A673 (cell line): ENCODE measurements at regions not wholly inside any gene's neighbourhood (a gene's known extent, or its start where the extent isn't known, plus 50 kb on each side); places are given as distances from the start of the nearest gene placed in this dataset.

Experiments
- BruUV-seq: library from RNA; stranded (reverse); fragments of 400-500 nt; replicated peaks from 2 replicates; lab custom pipeline; 2021; lab: Mats Ljungman, UMichigan
- CTCF ChIA-PET: fragments of 300-600 bp; sonication (Branson Sonifier 250); formaldehyde crosslinking; loops from one replicate; lab custom pipeline; 2022; ENCODE audit warnings: antibody characterized with exemption; lab: Charles Lee
- POLR2A ChIA-PET: fragments of 300-600 bp; sonication (Branson Sonifier 250); formaldehyde crosslinking; loops from one replicate; lab custom pipeline; 2022; ENCODE audit warnings: antibody characterized with exemption; ENCODE audit not compliant: low non-redundant PET; lab: Charles Lee
- DNase-seq: peaks from one replicate; pipeline ENCODE4 v3.0.0-alpha.2; 2015; ENCODE audit warnings: low spot score
- H3K27ac ChIP-seq: fragments of 200-600 bp; sonication (generic); 2 replicates; pipeline ENCODE4 v1.5.1; 2016; ENCODE audit warnings: mixed run types, low read depth, mild to moderate bottlenecking, mixed read lengths, antibody characterized with exemption, low read length; ENCODE audit not compliant: poor library complexity, severe bottlenecking
- H3K27me3 ChIP-seq: fragments of 200-600 bp; sonication (generic); replicated peaks from 2 replicates; pipeline ENCODE4 v1.6.1; 2017; ENCODE audit warnings: mixed run types, low read depth, mild to moderate bottlenecking, mixed read lengths, antibody characterized with exemption, low read length; ENCODE audit not compliant: insufficient read depth, poor library complexity
- H3K36me3 ChIP-seq: fragments of 200-600 bp; sonication (generic); 2 replicates; pipeline ENCODE4 v1.6.1; 2016; ENCODE audit warnings: mixed run types, mild to moderate bottlenecking, mixed read lengths, antibody characterized with exemption, low read length; ENCODE audit not compliant: insufficient read depth, poor library complexity, severe bottlenecking
- H3K4me1 ChIP-seq: fragments of 200-600 bp; sonication (generic); 2 replicates; pipeline ENCODE4 v1.6.1; 2017; ENCODE audit warnings: mixed run types, mild to moderate bottlenecking, mixed read lengths, antibody characterized with exemption, low read length; ENCODE audit not compliant: insufficient read depth, poor library complexity, severe bottlenecking
- H3K4me3 ChIP-seq: fragments of 200-600 bp; sonication (generic); 2 replicates; pipeline ENCODE4 v1.5.1; 2016; ENCODE audit warnings: low read depth, mixed run types, mild to moderate bottlenecking, mixed read lengths, low read length; ENCODE audit not compliant: poor library complexity, severe bottlenecking
- H3K9me3 ChIP-seq: fragments of 200-600 bp; sonication (generic); 2 replicates; pipeline ENCODE4 v1.6.1; 2016; ENCODE audit warnings: mixed run types, low read depth, mild to moderate bottlenecking, mixed read lengths, antibody characterized with exemption, low read length; ENCODE audit not compliant: poor library complexity, severe bottlenecking
- CTCF ChIP-seq: fragments of 300-800, 200-600 bp; sonication (generic); conservative IDR thresholded peaks from 2 replicates; pipeline ENCODE4 v1.5.1; 2017; ENCODE audit warnings: low read depth, mild to moderate bottlenecking, antibody characterized with exemption, low read length, moderate library complexity, mixed read lengths
- EZH2 ChIP-seq: fragments of 200-600 bp; sonication (generic); IDR thresholded peaks from 2 replicates; pipeline ENCODE4 v1.6.1; 2017; ENCODE audit warnings: borderline replicate concordance, low read depth, mild to moderate bottlenecking, mixed read lengths, antibody characterized with exemption, low read length; ENCODE audit not compliant: poor library complexity, severe bottlenecking
- intact Hi-C: fragments of 100-400 bp; cut with micrococcal nuclease; formaldehyde crosslinking; loops from one replicate; pipeline ENCODE4 v1.10.0; 2022; ENCODE audit not compliant: unreplicated experiment

GRCh38 chr13:61672756-61673155, 257.1 kb upstream of the PCDH20 start:
- Histone ChIP-seq H3K36me3 (no peaks in the 10 kb centered on the region), H3K4me3 (no peak overlapping the region), H3K27ac (no peak overlapping the region), H3K27me3 (no peaks in the 10 kb centered on the region), H3K9me3 (no peaks in the 10 kb centered on the region), H3K4me1 (no peaks in the 10 kb centered on the region)
- TF ChIP-seq CTCF: no peak
- TF ChIP-seq EZH2: no peak
- POLR2A ChIA-PET: no interaction called here
- no peak for DNase-seq
- intact Hi-C loops: no loop called here
- CTCF ChIA-PET: no interaction called here
- no TSS peak for BruUV-seq

- TF ChIP-seq EZH2 (no peak), CTCF (no peak)
- no TSS peak for BruUV-seq
- POLR2A ChIA-PET: no interaction called here
- H3K36me3 ChIP-seq: no peaks in the 10 kb centered on the region
- no peaks in the 10 kb centered on the region for H3K27me3 ChIP-seq
- H3K9me3 ChIP-seq: no peaks in the 10 kb centered on the region
- intact Hi-C loops: no loop called here
- CTCF ChIA-PET: no interaction called here
- no peaks in the 10 kb centered on the region for H3K4me1 ChIP-seq
- no peak overlapping the region for H3K4me3 ChIP-seq
- DNase-seq: no peak
- H3K27ac ChIP-seq: no peak overlapping the region
Measured at GRCh38 chr13:61670384-61671161, 254.9 kb upstream of the PCDH20 start.

- intact Hi-C loops: no loop called here
Measured at GRCh38 chr13:61664801-61665705, 249.4 kb upstream of the PCDH20 start.

More at GRCh38 chr13:61664801-61665705, 249.4 kb upstream of the PCDH20 start:
- ChIA-PET CTCF (no interaction called here), POLR2A (no interaction called here)
- Histone ChIP-seq H3K9me3 (no peaks in the 10 kb centered on the region), H3K36me3 (no peaks in the 10 kb centered on the region), H3K27me3 (no peaks in the 10 kb centered on the region), H3K27ac (no peak overlapping the region), H3K4me3 (no peak overlapping the region), H3K4me1 (no peaks in the 10 kb centered on the region)
- no peak for DNase-seq
- TF ChIP-seq CTCF (no peak), EZH2 (no peak)
- BruUV-seq: no TSS peak
